ENCODE measurements at regions not wholly inside any gene's neighbourhood (a gene's known extent, or its start where the extent isn't known, plus 50 kb on each side); places are given as distances from the start of the nearest gene placed in this dataset.

- no peak for TF ChIP-seq CTCF (IDR thresholded peaks at IDR 0.05; ENCODE audit: insufficient read depth, low read depth, low read length)
- TF ChIP-seq EZH2 (IDR thresholded peaks at IDR 0.05; ENCODE audit: insufficient read depth, low read length), result no peak
These were observed 573.5 kb downstream of the ANKRD50 start for GRCh38 chr4:124139044-124139443.
